ENCODE measurements at regions not wholly inside any gene's neighbourhood (a gene's known extent, or its start where the extent isn't known, plus 50 kb on each side); places are given as distances from the start of the nearest gene placed in this dataset.

GRCh38 chr10:111837985-111838384 lies 345.6 kb downstream of the GPAM start:
- TF ChIP-seq, protein P1, sequence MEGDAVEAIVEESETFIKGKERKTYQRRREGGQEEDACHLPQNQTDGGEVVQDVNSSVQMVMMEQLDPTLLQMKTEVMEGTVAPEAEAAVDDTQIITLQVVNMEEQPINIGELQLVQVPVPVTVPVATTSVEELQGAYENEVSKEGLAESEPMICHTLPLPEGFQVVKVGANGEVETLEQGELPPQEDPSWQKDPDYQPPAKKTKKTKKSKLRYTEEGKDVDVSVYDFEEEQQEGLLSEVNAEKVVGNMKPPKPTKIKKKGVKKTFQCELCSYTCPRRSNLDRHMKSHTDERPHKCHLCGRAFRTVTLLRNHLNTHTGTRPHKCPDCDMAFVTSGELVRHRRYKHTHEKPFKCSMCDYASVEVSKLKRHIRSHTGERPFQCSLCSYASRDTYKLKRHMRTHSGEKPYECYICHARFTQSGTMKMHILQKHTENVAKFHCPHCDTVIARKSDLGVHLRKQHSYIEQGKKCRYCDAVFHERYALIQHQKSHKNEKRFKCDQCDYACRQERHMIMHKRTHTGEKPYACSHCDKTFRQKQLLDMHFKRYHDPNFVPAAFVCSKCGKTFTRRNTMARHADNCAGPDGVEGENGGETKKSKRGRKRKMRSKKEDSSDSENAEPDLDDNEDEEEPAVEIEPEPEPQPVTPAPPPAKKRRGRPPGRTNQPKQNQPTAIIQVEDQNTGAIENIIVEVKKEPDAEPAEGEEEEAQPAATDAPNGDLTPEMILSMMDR (IDR thresholded peaks at IDR 0.05), result no peak
- TF ChIP-seq MYBL2 (CRISPR knock-in tag; IDR thresholded peaks at IDR 0.05), result no peak
- no peak for TF ChIP-seq STAT6 (CRISPR knock-in tag; conservative IDR thresholded peaks at IDR 0.05; ENCODE audit: low read depth)
- no peak for TF ChIP-seq TEAD4 (CRISPR knock-in tag; IDR thresholded peaks at IDR 0.05)
- TF ChIP-seq, protein P2, sequence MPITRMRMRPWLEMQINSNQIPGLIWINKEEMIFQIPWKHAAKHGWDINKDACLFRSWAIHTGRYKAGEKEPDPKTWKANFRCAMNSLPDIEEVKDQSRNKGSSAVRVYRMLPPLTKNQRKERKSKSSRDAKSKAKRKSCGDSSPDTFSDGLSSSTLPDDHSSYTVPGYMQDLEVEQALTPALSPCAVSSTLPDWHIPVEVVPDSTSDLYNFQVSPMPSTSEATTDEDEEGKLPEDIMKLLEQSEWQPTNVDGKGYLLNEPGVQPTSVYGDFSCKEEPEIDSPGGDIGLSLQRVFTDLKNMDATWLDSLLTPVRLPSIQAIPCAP (CRISPR knock-in tag; IDR thresholded peaks at IDR 0.05), result no peak
- no peak for TF ChIP-seq GRHL2 (CRISPR knock-in tag; IDR thresholded peaks at IDR 0.05; ENCODE audit: insufficient replicate concordance, severe bottlenecking)
- TF ChIP-seq PRDM15 (CRISPR knock-in tag; IDR thresholded peaks at IDR 0.05), result no peak
- TF ChIP-seq, protein P3, sequence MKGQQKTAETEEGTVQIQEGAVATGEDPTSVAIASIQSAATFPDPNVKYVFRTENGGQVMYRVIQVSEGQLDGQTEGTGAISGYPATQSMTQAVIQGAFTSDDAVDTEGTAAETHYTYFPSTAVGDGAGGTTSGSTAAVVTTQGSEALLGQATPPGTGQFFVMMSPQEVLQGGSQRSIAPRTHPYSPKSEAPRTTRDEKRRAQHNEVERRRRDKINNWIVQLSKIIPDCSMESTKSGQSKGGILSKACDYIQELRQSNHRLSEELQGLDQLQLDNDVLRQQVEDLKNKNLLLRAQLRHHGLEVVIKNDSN (CRISPR knock-in tag; IDR thresholded peaks at IDR 0.05), result no peak
- TF ChIP-seq E2F1 (CRISPR knock-in tag; IDR thresholded peaks at IDR 0.05), result no peak

All from WTC11 (cell line).